Gastroesophageal sphincter (tissue), 4 donors: ENCODE measurements at regions not wholly inside any gene's neighbourhood (a gene's known extent, or its start where the extent isn't known, plus 50 kb on each side); places are given as distances from the start of the nearest gene placed in this dataset.
A peak's percentile ranks its signal among the peaks of the same experiment; 100 is the strongest.

Experiments
- ATAC-seq: fragments of 150-250 bp; one replicate; pipeline ENCODE4 v1.9.1; 2016; ENCODE audit warnings: mild to moderate bottlenecking, moderate library complexity
- H3K27ac ChIP-seq, 4 donors: fragments of 200-600 bp; sonication (generic) in 3 of 4; 1 replicate in 3 of 4; 2 replicates in 1 of 4; pipeline ENCODE4 v1.5.1; 2016 to 2019
- H3K27me3 ChIP-seq: fragments of 200-600 bp; sonication (generic); one replicate; pipeline ENCODE4 v1.5.1; 2019
- H3K36me3 ChIP-seq, 2 donors: fragments of 200-600 bp; sonication (generic); one replicate each; pipeline ENCODE4 v1.5.1; 2019; ENCODE audit warnings: control low read depth in 1 of 2
- H3K4me1 ChIP-seq, 3 donors: fragments of 200-600 bp; sonication (generic); 1 replicate in 2 of 3; 2 replicates in 1 of 3; pipeline ENCODE4 v1.5.1; 2016 to 2019; ENCODE audit warnings: control low read depth in 2 of 3
- H3K4me3 ChIP-seq, 2 donors: fragments of 200-600 bp; sonication (generic); one replicate each; pipeline ENCODE4 v1.5.1; 2019; ENCODE audit warnings: mild to moderate bottlenecking in 1 of 2, moderate library complexity in 1 of 2
- H3K9me3 ChIP-seq, 3 donors: fragments of 200-600 bp; sonication (generic); one replicate each; pipeline ENCODE4 v1.5.1; 2017 to 2019; ENCODE audit warnings: control low read depth in 2 of 3
- EP300 ChIP-seq: sonication (generic); formaldehyde crosslinking; IDR thresholded peaks from one replicate; pipeline ENCODE4 v1.6.1; 2017; ENCODE audit warnings: antibody characterized with exemption, mild to moderate bottlenecking
- POLR2A ChIP-seq, 2 donors: fragments of 450-650 bp; IDR thresholded peaks; one replicate each; pipeline ENCODE4 v1.6.1; 2017; ENCODE audit warnings: antibody characterized with exemption in 2 of 2, mild to moderate bottlenecking in 2 of 2, moderate library complexity in 1 of 2
- POLR2AphosphoS5 ChIP-seq: sonication (generic); formaldehyde crosslinking; IDR thresholded peaks from one replicate; pipeline ENCODE4 v1.6.1; 2017; ENCODE audit warnings: antibody characterized with exemption
- WGBS, 2 donors: methylation state at CpG; one replicate each; pipeline ENCODE4 v1.1.5; 2018; ENCODE audit warnings: low coverage in 1 of 2; 5-methylcytosine and 5-hydroxymethylcytosine counted together
- TF ChIP-seq, protein P1 (sequence below), 4 experiments: fragments of 200-600 bp in 2 of 4; fragments of 450-650 bp in 2 of 4; sonication (generic) in 1 of 4; IDR thresholded peaks; one replicate each; pipeline ENCODE4 v1.5.1; 2017 to 2019; ENCODE audit warnings: antibody characterized with exemption in 4 of 4, mild to moderate bottlenecking in 2 of 4, moderate library complexity in 2 of 4

DNA sequence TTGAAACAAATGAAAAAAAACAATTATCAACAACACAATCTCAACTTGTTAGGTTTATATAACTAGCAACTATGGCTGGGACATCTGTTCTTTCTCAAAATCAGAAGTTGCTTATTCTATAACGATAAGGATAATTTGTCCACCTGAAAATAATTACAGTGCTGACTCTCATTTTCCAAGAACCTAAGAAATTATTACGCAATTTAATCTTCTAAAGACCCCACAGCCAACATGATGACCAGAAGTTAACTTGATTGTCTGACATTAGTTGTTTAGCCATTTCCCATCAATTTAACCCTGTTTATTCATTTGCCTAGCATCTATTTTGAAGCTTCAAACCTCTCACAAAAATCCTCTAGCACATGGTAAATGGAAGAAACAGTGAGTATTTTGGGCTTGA, 293.8 kb downstream of the ELAVL2 start:
- no peak for TF ChIP-seq POLR2A (IDR thresholded peaks at IDR 0.05)
- TF ChIP-seq, protein P1, sequence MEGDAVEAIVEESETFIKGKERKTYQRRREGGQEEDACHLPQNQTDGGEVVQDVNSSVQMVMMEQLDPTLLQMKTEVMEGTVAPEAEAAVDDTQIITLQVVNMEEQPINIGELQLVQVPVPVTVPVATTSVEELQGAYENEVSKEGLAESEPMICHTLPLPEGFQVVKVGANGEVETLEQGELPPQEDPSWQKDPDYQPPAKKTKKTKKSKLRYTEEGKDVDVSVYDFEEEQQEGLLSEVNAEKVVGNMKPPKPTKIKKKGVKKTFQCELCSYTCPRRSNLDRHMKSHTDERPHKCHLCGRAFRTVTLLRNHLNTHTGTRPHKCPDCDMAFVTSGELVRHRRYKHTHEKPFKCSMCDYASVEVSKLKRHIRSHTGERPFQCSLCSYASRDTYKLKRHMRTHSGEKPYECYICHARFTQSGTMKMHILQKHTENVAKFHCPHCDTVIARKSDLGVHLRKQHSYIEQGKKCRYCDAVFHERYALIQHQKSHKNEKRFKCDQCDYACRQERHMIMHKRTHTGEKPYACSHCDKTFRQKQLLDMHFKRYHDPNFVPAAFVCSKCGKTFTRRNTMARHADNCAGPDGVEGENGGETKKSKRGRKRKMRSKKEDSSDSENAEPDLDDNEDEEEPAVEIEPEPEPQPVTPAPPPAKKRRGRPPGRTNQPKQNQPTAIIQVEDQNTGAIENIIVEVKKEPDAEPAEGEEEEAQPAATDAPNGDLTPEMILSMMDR (IDR thresholded peaks at IDR 0.05): no peak
- no peak for TF ChIP-seq POLR2AphosphoS5
- TF ChIP-seq EP300: no peak

DNA sequence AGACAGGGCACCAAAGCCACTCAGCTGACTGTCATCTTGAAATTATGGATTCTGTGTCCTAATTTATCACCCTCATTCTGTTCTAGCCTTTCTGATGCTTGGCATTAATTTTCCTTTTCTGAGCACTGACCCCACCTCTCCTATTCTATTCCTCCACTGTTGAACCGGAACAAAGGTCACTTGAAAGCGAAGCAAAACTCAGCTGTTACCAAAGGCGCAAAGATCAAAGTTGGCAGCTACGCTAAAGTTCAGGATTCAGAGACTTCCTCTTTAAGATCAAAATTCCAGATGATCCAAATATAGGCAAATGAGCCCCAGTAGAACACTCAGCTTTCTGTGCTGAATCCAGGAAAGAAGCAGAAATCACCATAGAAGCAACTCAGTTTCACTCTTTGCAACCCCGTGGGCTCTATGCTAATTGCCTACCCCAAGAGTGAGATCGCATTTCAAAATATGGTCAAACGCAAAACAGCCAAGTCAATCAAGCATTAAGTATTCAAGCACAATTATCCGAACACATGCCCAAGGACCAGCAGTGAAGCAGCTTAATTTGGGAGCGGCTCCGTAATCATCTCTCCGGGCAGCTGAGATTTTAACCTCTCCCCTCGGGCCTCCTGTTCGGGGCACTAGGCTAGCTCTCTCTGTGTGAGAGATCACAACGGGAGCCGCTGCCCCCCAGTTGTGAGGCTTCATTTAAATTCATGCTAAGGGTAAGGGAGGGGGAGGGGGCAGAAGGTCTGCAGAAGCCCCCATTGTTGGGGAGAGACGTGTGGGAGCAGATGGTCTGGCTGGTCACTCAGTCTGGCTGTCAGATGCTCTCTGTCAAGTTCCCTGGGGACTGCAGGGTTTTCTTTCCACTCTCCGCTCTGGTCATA, 288.6 kb downstream of the ELAVL2 start:
- 46 to 72% methylated on average over 2 to 10 of the region's 17 CpGs for WGBS, 2 donors
- H3K36me3 ChIP-seq: no peaks in the 10 kb centered on the region
- H3K9me3 ChIP-seq: no peaks in the 10 kb centered on the region
- H3K4me1 ChIP-seq: no peaks in the 10 kb centered on the region
- H3K27ac ChIP-seq: no peak overlapping the region
- TF ChIP-seq POLR2A (IDR thresholded peaks at IDR 0.05) (no peak), POLR2AphosphoS5 (no peak), EP300 (no peak)
- TF ChIP-seq, protein P1 (IDR thresholded peaks at IDR 0.05): no peak
- ATAC-seq: peak; percentile 16
- no peaks in the 10 kb centered on the region for H3K27me3 ChIP-seq
- peak overlapping the region in 1 of 2 donors; percentile 8 for H3K4me3 ChIP-seq

More for the DNA sequence above, 293.8 kb downstream of the ELAVL2 start:
- Histone ChIP-seq H3K27ac (no peak overlapping the region), H3K9me3 (peaks cover 0 to 6% (median 0%) of the 10 kb centered on the region in 3 donors), H3K27me3 (no peaks in the 10 kb centered on the region), H3K4me1 (no peaks in the 10 kb centered on the region), H3K36me3 (no peaks in the 10 kb centered on the region), H3K4me3 (no peak overlapping the region)
- WGBS, 2 donors: 24 to 32% methylated on average over 2 of the region's 2 CpGs
- no peak for ATAC-seq

DNA sequence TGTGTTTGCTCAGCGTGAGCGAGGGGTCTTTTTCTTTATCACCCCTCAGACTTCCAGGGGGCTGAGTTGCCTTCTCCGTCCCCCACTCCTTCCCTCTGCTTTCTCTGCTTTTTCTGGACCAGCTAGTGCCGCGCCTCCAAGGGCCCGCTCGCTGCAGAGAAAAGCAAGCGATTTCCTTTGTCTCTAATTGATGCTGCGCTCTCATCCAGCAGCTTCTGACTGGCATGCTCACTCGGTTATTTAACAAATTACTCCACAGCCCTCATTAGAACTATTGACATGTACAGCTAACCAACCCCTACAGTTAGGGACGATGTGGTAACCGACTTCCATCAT, 288.0 kb downstream of the ELAVL2 start:
- 48% methylated on average over 12 of the region's 12 CpGs; no CpG with 5 or more reads in 1 of the 2 donors for WGBS, 2 donors
- ATAC-seq: peak; percentile 2
- no peak for TF ChIP-seq POLR2AphosphoS5
- TF ChIP-seq POLR2A (IDR thresholded peaks at IDR 0.05): no peak
- TF ChIP-seq, protein P1 (IDR thresholded peaks at IDR 0.05): no peak
- TF ChIP-seq EP300: no peak
- Histone ChIP-seq H3K27me3 (no peaks in the 10 kb centered on the region), H3K36me3 (no peaks in the 10 kb centered on the region), H3K27ac (no peak overlapping the region), H3K9me3 (no peaks in the 10 kb centered on the region), H3K4me3 (peak overlapping the region in 1 of 2 donors; percentile 8), H3K4me1 (no peaks in the 10 kb centered on the region)

DNA sequence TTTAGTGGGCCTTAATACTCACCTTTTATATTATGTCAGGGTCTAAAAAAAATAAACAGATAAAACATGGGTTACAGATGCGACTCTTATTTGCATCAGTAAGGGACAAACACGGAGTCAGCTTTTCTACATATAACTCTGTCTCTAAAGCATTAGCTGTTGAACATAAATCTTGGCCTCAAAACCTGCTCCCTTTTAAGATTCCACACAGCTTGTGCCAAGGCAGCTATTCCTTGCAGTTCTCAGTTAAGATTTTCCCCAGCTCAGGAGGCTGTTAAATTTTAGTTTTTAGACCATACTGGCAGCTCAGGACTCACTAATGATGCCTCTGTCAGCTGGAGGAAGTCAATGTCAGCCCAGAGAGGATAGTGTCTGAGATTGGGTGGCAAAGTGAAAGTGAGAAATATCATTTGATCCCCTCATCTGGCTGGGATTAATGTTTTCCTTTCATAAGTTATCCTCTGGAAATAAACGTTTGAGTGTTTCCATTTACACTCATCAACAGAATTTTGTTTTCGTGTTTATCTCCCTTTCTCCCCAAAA, 287.5 kb downstream of the ELAVL2 start:
- H3K9me3 ChIP-seq: no peaks in the 10 kb centered on the region
- H3K4me3 ChIP-seq: no peak overlapping the region
- no peaks in the 10 kb centered on the region for H3K27me3 ChIP-seq
- no peak for ATAC-seq
- H3K36me3 ChIP-seq: no peaks in the 10 kb centered on the region
- WGBS, 2 donors: 34 to 39% methylated on average over 4 of the region's 4 CpGs
- no peaks in the 10 kb centered on the region for H3K4me1 ChIP-seq
- no peak overlapping the region for H3K27ac ChIP-seq
- TF ChIP-seq POLR2A (IDR thresholded peaks at IDR 0.05) (no peak), EP300 (no peak), POLR2AphosphoS5 (no peak)
- TF ChIP-seq, protein P1 (IDR thresholded peaks at IDR 0.05): no peak

DNA sequence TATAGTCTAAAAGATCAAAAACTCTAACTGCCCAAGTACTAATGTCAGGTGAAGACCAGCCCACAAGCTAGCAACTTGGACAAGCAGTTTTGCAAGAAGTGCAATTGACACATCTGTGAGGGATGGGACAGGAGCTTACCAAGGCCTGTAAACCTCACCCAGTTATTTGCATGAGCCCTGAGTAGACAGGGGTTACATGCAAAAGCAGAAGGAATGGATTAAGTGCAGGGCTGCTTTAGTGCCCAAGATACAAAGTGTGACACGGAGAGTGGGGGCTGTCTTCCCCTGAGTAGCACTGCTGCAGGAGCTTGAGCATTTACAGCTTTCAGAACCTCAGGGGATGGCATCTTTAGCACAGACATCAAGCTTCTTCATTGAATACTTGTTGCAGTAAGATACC, 286.7 kb downstream of the ELAVL2 start:
- Histone ChIP-seq H3K4me1 (no peaks in the 10 kb centered on the region), H3K4me3 (no peak overlapping the region), H3K27me3 (no peaks in the 10 kb centered on the region), H3K27ac (no peak overlapping the region), H3K9me3 (no peaks in the 10 kb centered on the region), H3K36me3 (no peaks in the 10 kb centered on the region)
- ATAC-seq: no peak
- TF ChIP-seq, protein P1 (IDR thresholded peaks at IDR 0.05): no peak
- TF ChIP-seq EP300 (no peak), POLR2AphosphoS5 (no peak), POLR2A (IDR thresholded peaks at IDR 0.05) (no peak)
- 72 to 88% methylated on average over 1 of the region's 1 CpG for WGBS, 2 donors
